Uterus (tissue), 2 donors: ENCODE measurements at regions not wholly inside any gene's neighbourhood (a gene's known extent, or its start where the extent isn't known, plus 50 kb on each side); places are given as distances from the start of the nearest gene placed in this dataset.

Experiments used
- POLR2A ChIP-seq, 2 donors: fragments of 450-650 bp; IDR thresholded peaks; one replicate each; pipeline ENCODE4 v1.6.1; 2016; ENCODE audit warnings: antibody characterized with exemption in 2 of 2, mild to moderate bottlenecking in 1 of 2, moderate library complexity in 1 of 2
- TF ChIP-seq, protein P1 (sequence below), 4 experiments: fragments of 200-600 bp in 2 of 4; fragments of 450-650 bp in 2 of 4; sonication (generic) in 2 of 4; IDR thresholded peaks; one replicate each; pipeline ENCODE4 v1.5.1; 2016 to 2019; ENCODE audit warnings: antibody characterized with exemption in 4 of 4, mild to moderate bottlenecking in 2 of 4, moderate library complexity in 1 of 4

DNA sequence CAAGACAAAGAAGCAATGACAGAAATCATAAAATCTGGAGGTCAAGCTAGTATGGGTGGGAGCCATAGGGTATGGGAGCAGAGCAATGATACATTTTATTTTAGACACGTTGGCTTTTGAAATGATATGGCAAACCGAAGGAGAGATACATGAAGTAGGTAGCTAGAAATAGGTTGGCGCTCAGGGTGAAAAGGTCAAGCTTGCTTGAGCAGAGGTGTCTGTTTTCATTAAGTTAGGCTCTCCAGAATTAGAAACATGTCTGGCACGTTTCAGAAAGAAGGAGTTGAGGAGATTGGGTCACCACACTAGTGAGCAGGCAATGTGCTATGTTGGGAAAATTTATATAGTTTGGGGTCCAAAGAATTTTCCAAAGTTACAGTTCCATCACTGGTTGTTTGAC, 151.4 kb downstream of the AMY1C start:
- no peak for TF ChIP-seq POLR2A (IDR thresholded peaks at IDR 0.05)
- TF ChIP-seq, protein P1, sequence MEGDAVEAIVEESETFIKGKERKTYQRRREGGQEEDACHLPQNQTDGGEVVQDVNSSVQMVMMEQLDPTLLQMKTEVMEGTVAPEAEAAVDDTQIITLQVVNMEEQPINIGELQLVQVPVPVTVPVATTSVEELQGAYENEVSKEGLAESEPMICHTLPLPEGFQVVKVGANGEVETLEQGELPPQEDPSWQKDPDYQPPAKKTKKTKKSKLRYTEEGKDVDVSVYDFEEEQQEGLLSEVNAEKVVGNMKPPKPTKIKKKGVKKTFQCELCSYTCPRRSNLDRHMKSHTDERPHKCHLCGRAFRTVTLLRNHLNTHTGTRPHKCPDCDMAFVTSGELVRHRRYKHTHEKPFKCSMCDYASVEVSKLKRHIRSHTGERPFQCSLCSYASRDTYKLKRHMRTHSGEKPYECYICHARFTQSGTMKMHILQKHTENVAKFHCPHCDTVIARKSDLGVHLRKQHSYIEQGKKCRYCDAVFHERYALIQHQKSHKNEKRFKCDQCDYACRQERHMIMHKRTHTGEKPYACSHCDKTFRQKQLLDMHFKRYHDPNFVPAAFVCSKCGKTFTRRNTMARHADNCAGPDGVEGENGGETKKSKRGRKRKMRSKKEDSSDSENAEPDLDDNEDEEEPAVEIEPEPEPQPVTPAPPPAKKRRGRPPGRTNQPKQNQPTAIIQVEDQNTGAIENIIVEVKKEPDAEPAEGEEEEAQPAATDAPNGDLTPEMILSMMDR (IDR thresholded peaks at IDR 0.05), result no peak
